ENCODE measurements at regions not wholly inside any gene's neighbourhood (a gene's known extent, or its start where the extent isn't known, plus 50 kb on each side); places are given as distances from the start of the nearest gene placed in this dataset.

GRCh38 chr14:97206916-97207315 lies 409.7 kb downstream of the VRK1 start:
- TF ChIP-seq POLR2AphosphoS5 (IDR thresholded peaks at IDR 0.05; ENCODE audit: low read depth, low read length) (no peak), SPI1 (IDR thresholded peaks at IDR 0.05; ENCODE audit: low read depth, low read length) (no peak), POLR2A (IDR thresholded peaks at IDR 0.05; ENCODE audit: low read depth, low read length) (no peak), PAX5 (IDR thresholded peaks at IDR 0.05; ENCODE audit: insufficient read depth, low read length, severe bottlenecking) (no peak), TAF1 (IDR thresholded peaks at IDR 0.05; ENCODE audit: low read depth, low read length) (no peak)

Measured in GM12891 (cell line).